Fibroblast of the conjunctiva (primary cell): ENCODE measurements at regions not wholly inside any gene's neighbourhood (a gene's known extent, or its start where the extent isn't known, plus 50 kb on each side); places are given as distances from the start of the nearest gene placed in this dataset.

ENCODE experiments used
- DNase-seq: peaks from one replicate; pipeline ENCODE4 v3.0.0-alpha.2; 2010; ENCODE audit warnings: low read depth

DNA sequence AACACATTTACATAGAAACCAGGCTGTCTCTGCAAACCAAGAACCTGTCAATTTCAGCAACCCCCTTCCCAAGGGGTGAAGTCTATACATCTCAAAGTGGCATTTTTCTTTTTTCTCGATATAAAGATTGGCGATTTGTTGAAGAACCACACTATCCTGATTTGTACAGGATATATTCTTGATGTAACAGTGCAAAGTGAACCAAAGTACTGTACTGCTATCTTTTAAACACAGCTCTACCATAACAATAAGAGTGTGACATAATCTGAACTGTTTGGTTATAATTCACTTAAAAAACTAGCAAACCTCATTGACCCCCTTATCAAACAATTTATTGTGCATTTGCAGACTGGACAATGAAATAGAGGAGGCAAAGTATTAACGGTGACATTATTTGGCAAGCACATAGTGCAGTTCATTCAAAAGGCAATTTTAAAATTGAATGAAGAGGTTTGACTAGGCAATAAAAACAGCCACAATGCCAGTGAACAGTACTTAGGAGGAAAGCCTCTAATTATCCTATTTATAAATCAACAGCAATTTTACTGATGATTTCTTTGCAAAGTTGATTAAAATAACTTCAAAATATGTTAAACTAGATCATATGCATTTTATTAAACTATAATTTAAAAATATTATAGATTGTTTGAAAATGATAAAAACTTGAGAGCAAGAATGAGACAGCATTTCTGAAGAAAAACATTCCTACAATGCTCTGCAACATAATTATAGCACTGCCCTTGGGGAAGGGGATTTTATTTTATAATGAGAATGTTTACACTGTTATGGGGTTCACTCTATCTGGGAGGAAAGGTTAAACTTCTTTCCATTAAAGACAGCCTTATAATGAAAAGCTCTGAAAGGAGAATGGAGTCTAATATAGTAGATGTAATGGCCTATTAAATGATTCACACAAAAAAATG is 440.9 kb downstream of the ZEB2 start:
- DNase-seq, result no peak

- peak; percentile 36 for DNase-seq
These were observed 441.8 kb downstream of the ZEB2 start for GRCh38 chr2:144078106-144078505.

GRCh38 chr2:144074450-144074849 is 445.5 kb downstream of the ZEB2 start:
- DNase-seq, result no peak

GRCh38 chr2:144071461-144071860 is 448.5 kb downstream of the ZEB2 start:
- DNase-seq, result peak; percentile 66

DNA sequence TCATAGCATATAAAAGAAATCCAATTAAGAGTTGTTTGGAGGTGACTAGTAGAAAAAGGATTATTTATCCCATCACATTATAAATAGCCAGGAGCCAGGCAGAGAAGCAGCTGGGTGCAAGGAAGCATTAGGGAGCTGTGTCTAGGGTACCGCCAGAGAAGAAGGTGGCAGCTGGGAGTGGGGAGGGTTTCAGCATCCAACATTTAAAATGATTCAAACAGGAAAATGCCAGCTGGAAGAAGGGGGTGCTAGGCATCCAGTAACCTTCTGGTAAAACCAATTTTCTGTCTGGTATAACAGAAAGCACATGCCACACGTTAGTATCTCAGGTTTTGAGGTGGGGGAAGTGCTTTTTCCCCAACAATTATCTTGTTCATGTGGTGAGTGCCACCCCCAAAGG is 452.4 kb downstream of the ZEB2 start:
- DNase-seq, result no peak

DNA sequence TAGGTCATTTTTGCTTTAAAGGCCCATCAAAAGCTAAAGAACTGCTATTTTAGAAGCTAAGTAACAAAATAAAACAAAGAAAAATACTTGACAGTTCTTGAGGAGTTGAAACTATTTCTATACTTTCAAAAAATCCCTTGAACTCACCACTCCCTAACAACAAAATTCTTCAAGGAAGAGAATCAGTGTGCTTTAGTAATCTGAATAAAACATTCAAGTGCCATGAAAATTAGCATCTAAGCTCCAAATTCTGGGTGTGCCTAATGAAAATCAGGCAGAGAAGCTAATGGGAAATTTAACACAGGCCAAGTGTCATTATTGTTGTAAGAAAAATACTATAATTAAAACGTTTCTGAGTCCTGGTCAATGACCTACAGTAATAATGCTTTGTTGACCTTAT is 456.3 kb downstream of the ZEB2 start:
- DNase-seq, result no peak

GRCh38 chr2:144054911-144055310 is 465.0 kb downstream of the ZEB2 start:
- no peak for DNase-seq

- DNase-seq, result no peak
These were observed 467.8 kb downstream of the ZEB2 start for GRCh38 chr2:144052083-144052482.

DNA sequence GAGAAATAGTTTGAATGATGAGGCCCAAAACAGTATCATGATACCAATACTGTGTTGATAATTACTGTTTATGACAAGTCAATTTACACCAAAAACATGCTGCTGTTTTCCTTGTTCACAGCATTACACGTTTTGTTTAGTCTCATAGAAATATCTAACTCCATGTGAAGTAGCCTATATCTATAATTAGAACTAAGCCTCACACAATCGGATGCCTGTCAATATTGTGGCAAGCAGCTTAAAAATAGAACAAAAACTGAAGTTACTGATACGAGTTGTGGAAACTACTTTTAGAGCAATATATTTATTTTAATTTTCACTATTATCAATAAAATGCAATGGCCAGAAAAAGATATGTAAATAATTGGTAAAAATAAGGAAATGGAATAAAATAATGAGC is 470.8 kb downstream of the ZEB2 start:
- DNase-seq, result no peak

GRCh38 chr2:144048631-144049060 is 471.3 kb downstream of the ZEB2 start:
- DNase-seq, result peak; percentile 14

DNA sequence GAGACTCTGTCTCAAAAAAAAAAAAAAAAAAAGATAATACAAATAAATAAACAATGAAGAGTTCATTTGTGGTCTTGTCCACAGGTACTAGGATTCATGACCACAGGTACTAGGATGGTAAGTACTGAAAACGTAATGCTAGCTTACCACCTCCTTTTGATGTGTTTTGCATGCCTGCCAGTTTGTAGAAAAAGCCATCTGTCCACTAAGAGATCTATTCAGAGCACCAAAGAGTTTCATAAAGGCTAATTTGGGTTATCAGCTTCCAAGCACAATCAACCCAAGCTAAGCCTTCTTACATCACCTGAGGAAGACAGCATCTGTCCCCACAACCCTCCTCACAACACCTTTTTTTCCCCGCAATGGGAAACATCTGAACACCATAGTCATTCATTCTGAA is 477.2 kb downstream of the ZEB2 start:
- no peak for DNase-seq

- DNase-seq, result no peak
These were observed 478.3 kb downstream of the ZEB2 start for GRCh38 chr2:144041612-144042011.

GRCh38 chr2:144040834-144041233 is 479.1 kb downstream of the ZEB2 start:
- no peak for DNase-seq

GRCh38 chr2:144032566-144032965 is 487.4 kb downstream of the ZEB2 start:
- DNase-seq, result peak; percentile 86

- no peak for DNase-seq
These were observed 489.1 kb downstream of the ZEB2 start for GRCh38 chr2:144030791-144031190.

DNA sequence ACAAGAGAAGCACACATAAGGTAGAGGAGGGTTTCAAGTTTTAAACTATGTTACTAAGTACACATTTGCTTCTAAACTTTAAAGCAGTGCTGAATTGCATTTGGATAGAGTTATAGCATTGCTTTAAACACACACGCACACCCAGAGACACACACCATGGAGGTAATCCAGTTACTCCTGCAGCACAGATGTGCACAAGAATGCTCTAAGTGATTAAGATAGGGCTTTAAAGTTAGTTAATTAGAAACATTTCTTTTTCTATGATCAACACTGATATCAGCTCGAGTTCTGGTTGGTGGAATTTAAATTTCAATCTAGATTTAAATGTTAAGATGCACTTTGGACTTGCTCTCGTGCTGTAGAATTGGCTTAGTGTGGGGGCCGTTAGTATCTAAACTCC is 492.3 kb downstream of the ZEB2 start:
- no peak for DNase-seq

GRCh38 chr2:144026753-144027152 is 493.2 kb downstream of the ZEB2 start:
- no peak for DNase-seq

DNA sequence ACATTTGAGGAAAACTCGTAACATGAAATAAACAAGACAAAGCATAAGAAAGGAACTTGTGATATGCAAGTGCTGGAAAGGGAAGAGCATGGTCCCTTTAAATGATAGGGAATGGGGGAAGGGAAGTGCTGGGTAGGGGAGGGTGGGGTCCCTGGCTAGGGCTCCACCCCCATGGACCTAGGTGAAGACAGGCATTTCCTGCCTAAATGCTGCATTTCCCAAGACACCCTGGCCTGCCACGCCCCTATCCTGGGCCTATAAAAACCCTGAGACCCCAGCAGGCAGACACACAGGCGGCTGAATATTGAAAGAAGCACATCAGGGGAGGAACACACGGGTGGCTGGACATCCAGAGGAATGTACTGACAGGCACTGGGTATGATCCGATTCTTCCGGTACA is 499.9 kb downstream of the ZEB2 start:
- no peak for DNase-seq

DNA sequence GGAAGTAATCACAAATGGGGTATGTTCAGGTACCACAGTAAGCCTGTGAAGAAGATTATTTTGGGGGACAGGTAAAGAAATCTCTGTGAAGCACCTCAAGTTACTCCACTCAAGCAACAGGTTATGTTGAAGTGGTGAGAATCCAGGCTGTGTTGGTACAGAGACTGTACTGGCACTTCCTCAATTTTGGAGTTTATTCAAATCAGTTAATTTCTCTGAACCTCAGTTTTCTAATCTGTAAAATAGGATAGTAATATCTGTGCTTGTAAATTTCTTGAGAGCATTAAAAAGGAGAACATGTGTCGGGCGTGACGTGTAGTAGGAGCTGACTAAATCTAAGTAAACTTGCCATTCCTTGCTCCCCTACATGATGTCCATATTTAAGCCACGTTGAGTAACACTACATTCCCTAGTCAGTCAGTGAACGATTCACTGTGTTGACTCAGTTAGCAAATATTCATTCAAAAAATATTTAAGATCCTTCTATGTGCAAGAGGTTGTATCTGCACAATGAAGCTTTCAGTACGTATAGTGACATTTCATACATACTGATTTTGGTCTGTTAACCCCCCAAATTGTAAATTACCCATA is 504.2 kb downstream of the ZEB2 start:
- peak; percentile 80 for DNase-seq

GRCh38 chr2:144015036-144015435 is 504.9 kb downstream of the ZEB2 start:
- DNase-seq, result peak; percentile 13

DNA sequence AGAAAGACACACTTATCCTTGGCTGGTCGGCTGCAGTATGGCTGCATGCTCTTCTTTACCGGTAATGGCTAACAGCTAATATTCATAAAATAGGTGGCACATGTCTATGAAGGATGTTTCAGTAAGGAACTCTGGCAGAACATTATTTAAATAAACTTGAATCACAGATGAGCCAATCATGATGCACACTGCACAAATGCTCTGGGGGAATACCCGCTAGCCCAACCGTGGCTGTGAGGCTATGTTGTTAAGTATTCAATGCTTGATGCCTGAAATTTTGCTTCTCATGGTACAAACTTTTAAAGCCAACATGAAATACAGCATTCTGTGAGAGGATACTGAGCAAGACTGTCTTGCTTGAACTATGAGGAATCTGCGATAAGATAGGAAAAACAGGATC is 505.8 kb downstream of the ZEB2 start:
- peak; percentile 18 for DNase-seq

DNA sequence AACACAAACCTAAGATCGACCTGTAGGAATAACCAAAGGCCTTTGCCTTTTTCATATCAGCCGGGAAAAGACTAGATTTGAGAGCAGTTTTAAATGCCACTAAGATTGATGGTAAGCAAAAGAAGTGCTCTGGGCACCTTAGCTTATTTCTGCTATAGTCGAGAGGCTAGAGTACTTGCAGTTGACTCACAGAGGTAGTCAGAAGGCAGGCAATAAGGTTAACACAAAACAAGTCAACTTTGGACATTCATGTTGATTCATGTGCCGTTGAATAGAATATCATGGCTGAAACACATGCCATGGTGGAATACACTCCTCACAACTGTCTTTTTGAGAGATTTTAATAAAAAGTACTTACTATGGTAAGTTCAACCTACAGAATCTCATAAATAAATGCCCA is 507.6 kb downstream of the ZEB2 start:
- DNase-seq, result no peak

DNA sequence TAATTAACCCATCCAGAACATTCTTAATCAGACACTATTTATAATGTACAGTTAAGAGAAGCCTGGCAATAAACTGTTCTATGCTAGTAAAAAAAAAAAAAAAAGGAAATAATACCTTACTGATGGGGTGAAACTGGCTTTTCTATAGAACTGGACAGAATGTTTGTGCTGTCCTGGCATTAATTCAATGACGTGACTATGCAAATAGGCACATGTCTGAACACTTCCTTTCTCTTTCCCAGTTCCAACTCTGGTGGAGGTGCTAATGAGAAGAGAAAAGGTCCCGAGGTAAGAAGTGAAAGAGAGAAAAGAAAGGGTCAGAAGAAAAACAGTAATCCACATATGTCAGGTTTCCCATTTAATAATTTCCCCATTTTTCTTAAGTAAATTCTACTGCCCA is 508.4 kb downstream of the ZEB2 start:
- no peak for DNase-seq

DNA sequence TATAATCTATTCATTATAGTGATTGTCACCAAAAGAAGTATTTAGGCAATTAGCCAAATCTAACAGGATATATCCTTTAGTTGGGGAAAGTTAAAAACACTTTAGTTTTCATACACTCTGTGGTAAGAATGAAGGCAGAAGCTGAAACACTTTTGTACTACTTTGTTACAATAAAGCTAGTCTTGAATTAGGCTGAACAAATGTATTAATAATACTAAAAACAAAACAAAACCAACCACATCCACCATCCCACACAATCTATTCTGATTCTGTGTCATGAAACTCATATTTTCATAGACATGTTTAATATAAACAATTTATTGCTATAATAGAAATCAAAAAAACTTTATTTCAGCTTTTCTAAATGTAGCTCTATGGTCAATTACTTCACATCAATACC is 508.8 kb downstream of the ZEB2 start:
- no peak for DNase-seq
